H9 (cell line): ENCODE measurements at regions not wholly inside any gene's neighbourhood (a gene's known extent, or its start where the extent isn't known, plus 50 kb on each side); places are given as distances from the start of the nearest gene placed in this dataset.

ENCODE experiments used
- DNase-seq: peaks from one replicate; pipeline ENCODE4 v3.0.0-alpha.2; 2017
- H2AFZ ChIP-seq: one replicate; pipeline ENCODE4 v1.6.1; 2013; ENCODE audit warnings: mild to moderate bottlenecking, low read length, control low read depth, moderate library complexity
- H2AK5ac ChIP-seq: 2 replicates; pipeline ENCODE4 v1.6.1; 2013; ENCODE audit warnings: low read length, control low read depth, mixed read lengths; ENCODE audit not compliant: insufficient read length
- H2BK120ac ChIP-seq: one replicate; pipeline ENCODE4 v1.6.1; 2013; ENCODE audit warnings: low read depth, mild to moderate bottlenecking, low read length, control low read depth, inconsistent platforms; ENCODE audit not compliant: poor library complexity, severe bottlenecking
- H2BK12ac ChIP-seq: 2 replicates; pipeline ENCODE4 v1.6.1; 2013; ENCODE audit warnings: low read length, control low read depth, mixed read lengths, low read depth; ENCODE audit not compliant: insufficient read length
- H2BK15ac ChIP-seq: 2 replicates; pipeline ENCODE4 v1.6.1; 2013; ENCODE audit warnings: low read depth, low read length, control low read depth
- H2BK20ac ChIP-seq: one replicate; pipeline ENCODE4 v1.6.1; 2013; ENCODE audit warnings: low read depth, mild to moderate bottlenecking, low read length, control low read depth, inconsistent platforms; ENCODE audit not compliant: poor library complexity, severe bottlenecking
- H2BK5ac ChIP-seq: 2 replicates; pipeline ENCODE4 v1.6.1; 2013; ENCODE audit warnings: low read length, control low read depth, mixed read lengths; ENCODE audit not compliant: insufficient read length
- H3K14ac ChIP-seq: 2 replicates; pipeline ENCODE4 v1.6.1; 2013; ENCODE audit warnings: low read length, control low read depth; ENCODE audit not compliant: insufficient read depth
- H3K18ac ChIP-seq: 2 replicates; pipeline ENCODE4 v1.6.1; 2013; ENCODE audit warnings: low read depth, mild to moderate bottlenecking, mixed read lengths, low read length, control low read depth; ENCODE audit not compliant: insufficient read length
- H3K23ac ChIP-seq: 2 replicates; pipeline ENCODE4 v1.6.1; 2013; ENCODE audit warnings: low read length, control low read depth, mixed read lengths, low read depth; ENCODE audit not compliant: insufficient read length
- H3K23me2 ChIP-seq: 2 replicates; pipeline ENCODE4 v1.6.1; 2013; ENCODE audit warnings: low read depth, mild to moderate bottlenecking, mixed read lengths, low read length, control low read depth; ENCODE audit not compliant: insufficient read length, poor library complexity, severe bottlenecking
- H3K27ac ChIP-seq: 2 replicates; pipeline ENCODE4 v1.5.1; 2013; ENCODE audit warnings: low read length, control low read depth, mixed read lengths, low read depth; ENCODE audit not compliant: insufficient read length
- H3K27me3 ChIP-seq: 2 replicates; pipeline ENCODE4 v1.6.1; 2013; ENCODE audit warnings: low read length, control low read depth, inconsistent platforms; ENCODE audit not compliant: insufficient read depth
- H3K4ac ChIP-seq: 2 replicates; pipeline ENCODE4 v1.6.1; 2013; ENCODE audit warnings: low read depth, mild to moderate bottlenecking, control low read depth, inconsistent platforms, low read length, moderate library complexity
- H3K4me1 ChIP-seq: 2 replicates; pipeline ENCODE4 v1.6.1; 2013; ENCODE audit warnings: low read length, control low read depth, inconsistent platforms; ENCODE audit not compliant: insufficient read depth
- H3K4me2 ChIP-seq: 2 replicates; pipeline ENCODE4 v1.6.1; 2013; ENCODE audit warnings: low read length, control low read depth, mixed read lengths; ENCODE audit not compliant: insufficient read length, insufficient read depth
- H3K56ac ChIP-seq: 2 replicates; pipeline ENCODE4 v1.6.1; 2013; ENCODE audit warnings: low read depth, mild to moderate bottlenecking, mixed read lengths, low read length, control low read depth; ENCODE audit not compliant: insufficient read length
- H3K79me1 ChIP-seq: 2 replicates; pipeline ENCODE4 v1.6.1; 2013; ENCODE audit warnings: low read depth, mild to moderate bottlenecking, moderate library complexity, low read length, control low read depth, inconsistent platforms; ENCODE audit not compliant: insufficient read depth, poor library complexity, severe bottlenecking
- H3K79me2 ChIP-seq: 2 replicates; pipeline ENCODE4 v1.6.1; 2013; ENCODE audit warnings: low read length, control low read depth, inconsistent platforms; ENCODE audit not compliant: insufficient read depth
- H3K9ac ChIP-seq: 2 replicates; pipeline ENCODE4 v1.6.1; 2013; ENCODE audit warnings: low read length, control low read depth, mixed read lengths; ENCODE audit not compliant: insufficient read length; ENCODE audit errors: extremely low read depth
- H3K9me3 ChIP-seq: one replicate; pipeline ENCODE4 v1.6.1; 2013; ENCODE audit warnings: low read depth, low read length, inconsistent platforms; ENCODE audit not compliant: control insufficient read depth
- H3T11ph ChIP-seq: one replicate; pipeline ENCODE4 v1.6.1; 2013; ENCODE audit warnings: mild to moderate bottlenecking, low read length, control low read depth, inconsistent platforms
- H4K20me1 ChIP-seq: one replicate; pipeline ENCODE4 v1.6.1; 2013; ENCODE audit not compliant: control insufficient read depth, insufficient read length, insufficient read depth
- H4K5ac ChIP-seq: 2 replicates; pipeline ENCODE4 v1.6.1; 2013; ENCODE audit warnings: low read depth, mild to moderate bottlenecking, mixed read lengths, low read length, control low read depth; ENCODE audit not compliant: insufficient read length
- H4K8ac ChIP-seq: replicated peaks from 2 replicates; pipeline ENCODE4 v1.6.1; 2013; ENCODE audit warnings: low read length, control low read depth, mixed read lengths, low read depth; ENCODE audit not compliant: insufficient read length
- H4K91ac ChIP-seq: 2 replicates; pipeline ENCODE4 v1.6.1; 2013; ENCODE audit warnings: low read depth, mild to moderate bottlenecking, moderate library complexity, mixed read lengths, low read length, control low read depth; ENCODE audit not compliant: insufficient read length
- H3K27ac Mint-ChIP-seq, 3 experiments: 2 replicates in 2 of 3; 3 replicates in 1 of 3; pipeline ENCODE4 v1.8.0; 2020 to 2021; ENCODE audit warnings: mixed read lengths in 3 of 3, mild to moderate bottlenecking in 1 of 3, moderate library complexity in 1 of 3
- H3K27me3 Mint-ChIP-seq: 2 replicates; pipeline ENCODE4 v1.8.0; 2021; ENCODE audit warnings: low read depth, mild to moderate bottlenecking, moderate library complexity, mixed read lengths
- H3K36me3 Mint-ChIP-seq, 3 experiments: 2 replicates in 2 of 3; 3 replicates in 1 of 3; pipeline ENCODE4 v1.8.0; 2020 to 2021; ENCODE audit warnings: low read depth in 3 of 3, mixed read lengths in 3 of 3; ENCODE audit not compliant: insufficient read depth in 1 of 3
- H3K4me1 Mint-ChIP-seq, 2 experiments: 2 replicates each; pipeline ENCODE4 v1.8.0; 2020; ENCODE audit warnings: mixed read lengths in 2 of 2
- H3K4me3 Mint-ChIP-seq, 2 experiments: 2 replicates in 1 of 2; 3 replicates in 1 of 2; pipeline ENCODE4 v1.8.0; 2020 to 2021; ENCODE audit warnings: mild to moderate bottlenecking in 2 of 2, mixed read lengths in 2 of 2, moderate library complexity in 1 of 2
- H3K9me3 Mint-ChIP-seq, 2 experiments: 2 replicates in 1 of 2; 3 replicates in 1 of 2; pipeline ENCODE4 v1.8.0; 2020; ENCODE audit warnings: mild to moderate bottlenecking in 2 of 2, mixed read lengths in 2 of 2, moderate library complexity in 1 of 2
- WGBS: extraction: QIAGEN DNeasy Blood & Tissue Kit; methylation state at CpG from one replicate; pipeline ENCODE4 v1.1.7; 2013; ENCODE audit warnings: missing lambda C conversion rate, low lambda C conversion rate, mixed read lengths; ENCODE audit not compliant: insufficient read length; ENCODE audit errors: extremely low coverage; 5-methylcytosine and 5-hydroxymethylcytosine counted together
- TF ChIP-seq, protein P1 (sequence below): fragments of 200-600 bp; sonication (generic); conservative IDR thresholded peaks from 3 replicates; pipeline ENCODE4 v1.8.0; 2021; ENCODE audit warnings: antibody characterized with exemption, mild to moderate bottlenecking

DNA sequence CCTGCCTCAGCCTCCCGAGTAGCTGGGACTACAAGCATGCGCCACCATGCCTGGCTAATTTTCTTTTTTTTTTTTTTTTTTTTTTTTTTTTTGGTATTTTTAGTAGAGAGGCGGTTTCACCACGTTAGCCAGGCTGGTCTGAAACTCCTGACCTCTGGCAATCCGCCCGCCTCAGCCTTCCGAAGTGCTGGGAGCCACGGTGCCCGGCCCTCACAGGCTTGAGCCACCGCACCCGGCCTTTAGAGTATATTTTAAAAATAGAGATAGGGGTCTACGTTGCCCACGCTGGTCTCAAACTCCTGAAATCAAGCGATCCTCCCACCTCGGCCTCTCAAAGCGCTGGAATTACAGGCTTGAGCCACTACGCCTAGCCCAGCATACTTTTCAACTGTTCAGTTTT, 93.4 kb upstream of the CHD2 start:
- no peak overlapping the region for H3K4me2 ChIP-seq
- Mint-ChIP-seq H3K4me3 (no peak overlapping the region), H3K9me3 (no peaks in the 10 kb centered on the region; a peak in 1 of 5 replicates), H3K4me1 (peaks cover 32 to 33% of the 10 kb centered on the region in 2 experiments), H3K27ac (no peak overlapping the region), H3K27me3 (no peaks in the 10 kb centered on the region), H3K36me3 (peaks cover 0 to 3% (median 0%) of the 10 kb centered on the region in 3 experiments; a peak in 1 of 7 replicates)
- no peaks in the 10 kb centered on the region for H3K79me1 ChIP-seq
- TF ChIP-seq, protein P1, sequence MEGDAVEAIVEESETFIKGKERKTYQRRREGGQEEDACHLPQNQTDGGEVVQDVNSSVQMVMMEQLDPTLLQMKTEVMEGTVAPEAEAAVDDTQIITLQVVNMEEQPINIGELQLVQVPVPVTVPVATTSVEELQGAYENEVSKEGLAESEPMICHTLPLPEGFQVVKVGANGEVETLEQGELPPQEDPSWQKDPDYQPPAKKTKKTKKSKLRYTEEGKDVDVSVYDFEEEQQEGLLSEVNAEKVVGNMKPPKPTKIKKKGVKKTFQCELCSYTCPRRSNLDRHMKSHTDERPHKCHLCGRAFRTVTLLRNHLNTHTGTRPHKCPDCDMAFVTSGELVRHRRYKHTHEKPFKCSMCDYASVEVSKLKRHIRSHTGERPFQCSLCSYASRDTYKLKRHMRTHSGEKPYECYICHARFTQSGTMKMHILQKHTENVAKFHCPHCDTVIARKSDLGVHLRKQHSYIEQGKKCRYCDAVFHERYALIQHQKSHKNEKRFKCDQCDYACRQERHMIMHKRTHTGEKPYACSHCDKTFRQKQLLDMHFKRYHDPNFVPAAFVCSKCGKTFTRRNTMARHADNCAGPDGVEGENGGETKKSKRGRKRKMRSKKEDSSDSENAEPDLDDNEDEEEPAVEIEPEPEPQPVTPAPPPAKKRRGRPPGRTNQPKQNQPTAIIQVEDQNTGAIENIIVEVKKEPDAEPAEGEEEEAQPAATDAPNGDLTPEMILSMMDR: no peak
- no peak overlapping the region for H3K27ac ChIP-seq
- H3K4ac ChIP-seq: no peak overlapping the region
- H3K14ac ChIP-seq: no peak overlapping the region
- H4K91ac ChIP-seq: no peak overlapping the region
- no peak overlapping the region for H2BK120ac ChIP-seq
- H4K5ac ChIP-seq: no peak overlapping the region
- H3K23me2 ChIP-seq: peaks cover 18% of the 10 kb centered on the region
- H3K18ac ChIP-seq: no peak overlapping the region
- H4K8ac ChIP-seq: no peak overlapping the region
- peaks cover 7% of the 10 kb centered on the region; the same call in 1 of the 2 replicates for H3K4me1 ChIP-seq
- no peak overlapping the region for H3K23ac ChIP-seq
- H3T11ph ChIP-seq: no peak overlapping the region
- no peak for DNase-seq
- no peak overlapping the region for H2AFZ ChIP-seq
- no peak overlapping the region for H2BK20ac ChIP-seq
- WGBS: no CpG with 5 or more reads among the region's 17 CpGs
- H3K27me3 ChIP-seq: no peaks in the 10 kb centered on the region
- no peaks in the 10 kb centered on the region for H4K20me1 ChIP-seq
- no peak overlapping the region for H2BK12ac ChIP-seq
- H2BK5ac ChIP-seq: no peak overlapping the region
- H3K56ac ChIP-seq: no peak overlapping the region
- no peak overlapping the region for H2AK5ac ChIP-seq
- no peak overlapping the region for H2BK15ac ChIP-seq
- no peaks in the 10 kb centered on the region for H3K9me3 ChIP-seq
- H3K9ac ChIP-seq: no peak overlapping the region
- H3K79me2 ChIP-seq: no peaks in the 10 kb centered on the region
